ENCODE measurements at regions not wholly inside any gene's neighbourhood (a gene's known extent, or its start where the extent isn't known, plus 50 kb on each side); places are given as distances from the start of the nearest gene placed in this dataset.

GRCh38 chr9:90948156-90948555, 146.5 kb downstream of the SYK start:
- DNase-seq (ENCODE audit: low read depth in 4 of 4, low spot score in 3 of 4), result no peak

- no peak for DNase-seq (ENCODE audit: low read depth in 4 of 4, low spot score in 3 of 4)
Observed at GRCh38 chr9:90950600-90950999, 149.0 kb downstream of the SYK start.

- no peak for DNase-seq (ENCODE audit: low read depth in 4 of 4, low spot score in 3 of 4)
Observed at GRCh38 chr9:90953200-90953599, 151.6 kb downstream of the SYK start.

- no peak for DNase-seq (ENCODE audit: low read depth in 4 of 4, low spot score in 3 of 4)
Observed at GRCh38 chr9:90953805-90954204, 152.2 kb downstream of the SYK start.

- no peak for DNase-seq (ENCODE audit: low read depth in 4 of 4, low spot score in 3 of 4)
Observed at GRCh38 chr9:90956026-90956810, 154.6 kb downstream of the SYK start.

GRCh38 chr9:90958328-90958727, 156.7 kb downstream of the SYK start:
- DNase-seq (ENCODE audit: low read depth in 4 of 4, low spot score in 3 of 4), result no peak

- no peak for DNase-seq (ENCODE audit: low read depth in 4 of 4, low spot score in 3 of 4)
Observed at GRCh38 chr9:90960941-90961340, 159.3 kb downstream of the SYK start.

GRCh38 chr9:90961375-90961774, 159.8 kb downstream of the SYK start:
- DNase-seq (ENCODE audit: low read depth in 4 of 4, low spot score in 3 of 4), result no peak

GRCh38 chr9:90964101-90965020, 162.7 kb downstream of the SYK start:
- peak in 1 of 4 donors; percentile 44 for DNase-seq (ENCODE audit: low read depth in 4 of 4, low spot score in 3 of 4)

- DNase-seq (ENCODE audit: low read depth in 4 of 4, low spot score in 3 of 4), result no peak
Observed at GRCh38 chr9:90965226-90966030, 163.8 kb downstream of the SYK start.

- no peak for DNase-seq (ENCODE audit: low read depth in 4 of 4, low spot score in 3 of 4)
Observed at GRCh38 chr9:90966031-90966290, 164.3 kb downstream of the SYK start.

GRCh38 chr9:90966480-90967144, 165.0 kb downstream of the SYK start:
- no peak for DNase-seq (ENCODE audit: low read depth in 4 of 4, low spot score in 3 of 4)

GRCh38 chr9:90967145-90967538, 165.5 kb downstream of the SYK start:
- no peak for DNase-seq (ENCODE audit: low read depth in 4 of 4, low spot score in 3 of 4)

GRCh38 chr9:90969021-90969675, 167.5 kb downstream of the SYK start:
- no peak for DNase-seq (ENCODE audit: low read depth in 4 of 4, low spot score in 3 of 4)

- no peak for DNase-seq (ENCODE audit: low read depth in 4 of 4, low spot score in 3 of 4)
Observed at GRCh38 chr9:90970608-90971007, 169.0 kb downstream of the SYK start.

- DNase-seq (ENCODE audit: low read depth in 4 of 4, low spot score in 3 of 4), result no peak
Observed at GRCh38 chr9:90972057-90972456, 170.4 kb downstream of the SYK start.

- DNase-seq (ENCODE audit: low read depth in 4 of 4, low spot score in 3 of 4), result no peak
Observed at GRCh38 chr9:90974016-90974415, 172.4 kb downstream of the SYK start.

GRCh38 chr9:90974643-90975245, 173.1 kb downstream of the SYK start:
- no peak for DNase-seq (ENCODE audit: low read depth in 4 of 4, low spot score in 3 of 4)

- no peak for DNase-seq (ENCODE audit: low read depth in 4 of 4, low spot score in 3 of 4)
Observed at GRCh38 chr9:90975781-90976538, 174.3 kb downstream of the SYK start.

Measured in left renal pelvis (tissue), 4 donors.